Upper lobe of right lung (tissue), 1 donor: ENCODE measurements at regions not wholly inside any gene's neighbourhood (a gene's known extent, or its start where the extent isn't known, plus 50 kb on each side); places are given as distances from the start of the nearest gene placed in this dataset.

Experiments
- ATAC-seq: fragments of 200-7000 bp; cut with Tn5 transposase; one replicate; pipeline ENCODE4 v1.9.1; 2020; ENCODE audit warnings: mild to moderate bottlenecking, moderate library complexity
- DNase-seq: peaks from one replicate; pipeline ENCODE4 v3.0.0-alpha.2; 2020
- H3K27ac ChIP-seq: fragments of 200-600 bp; one replicate; pipeline ENCODE4 v1.8.0; 2022
- H3K27me3 ChIP-seq: fragments of 200-600 bp; one replicate; pipeline ENCODE4 v1.8.0; 2022; ENCODE audit warnings: mild to moderate bottlenecking
- H3K36me3 ChIP-seq: fragments of 200-600 bp; one replicate; pipeline ENCODE4 v1.8.0; 2022
- H3K4me1 ChIP-seq: fragments of 200-600 bp; one replicate; pipeline ENCODE4 v1.8.0; 2022
- H3K4me3 ChIP-seq: fragments of 200-600 bp; one replicate; pipeline ENCODE4 v1.8.0; 2022; ENCODE audit warnings: mild to moderate bottlenecking
- H3K9me3 ChIP-seq: fragments of 200-600 bp; one replicate; pipeline ENCODE4 v1.8.0; 2022
- CTCF ChIP-seq: fragments of 200-600 bp; IDR thresholded peaks from one replicate; pipeline ENCODE4 v1.8.0; 2022; ENCODE audit warnings: antibody characterized with exemption
- intact Hi-C: fragments of 100-400 bp; cut with DNase I; formaldehyde crosslinking; loops from one replicate; pipeline ENCODE4 v1.11.0; 2022
- donor health status: DM: no; HTN: yes; CAD: no; lungs with severe emphysema.

- peaks cover 11% of the 10 kb centered on the region for H3K9me3 ChIP-seq
- DNase-seq = no peak
- no peaks in the 10 kb centered on the region for H3K4me1 ChIP-seq
- intact Hi-C loops = no loop called here
- H3K27ac ChIP-seq = no peak overlapping the region
- TF ChIP-seq CTCF = no peak
- H3K27me3 ChIP-seq = no peaks in the 10 kb centered on the region
- no peaks in the 10 kb centered on the region for H3K36me3 ChIP-seq
- no peak for ATAC-seq
- H3K4me3 ChIP-seq = no peak overlapping the region
These were observed 409.8 kb upstream of the CELF4 start for GRCh38 chr18:37975446-37975845.

DNA sequence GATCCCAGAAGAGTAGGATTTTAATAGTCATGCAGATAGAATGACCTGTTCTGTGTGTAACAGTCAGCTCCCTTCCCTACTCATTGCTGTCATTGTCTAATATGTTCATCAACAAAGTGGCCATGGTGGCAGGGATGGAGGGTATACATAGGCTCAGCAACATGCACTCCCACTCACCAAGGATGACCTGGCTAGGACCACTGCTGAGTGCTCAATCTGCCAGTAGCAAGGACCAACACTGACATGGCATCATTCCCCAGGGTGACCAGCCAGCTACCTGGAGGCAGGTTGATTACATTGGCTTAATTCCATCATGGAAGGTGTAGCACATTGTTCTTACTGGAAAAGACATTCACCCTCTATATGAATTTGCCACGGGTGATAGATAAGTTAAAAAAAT lies 401.7 kb upstream of the CELF4 start:
- intact Hi-C loops = no loop called here
- no peak for TF ChIP-seq CTCF

GRCh38 chr18:37965572-37965970 lies 400.0 kb upstream of the CELF4 start:
- no peaks in the 10 kb centered on the region for H3K9me3 ChIP-seq
- H3K27me3 ChIP-seq = no peaks in the 10 kb centered on the region
- DNase-seq = no peak
- no peaks in the 10 kb centered on the region for H3K4me1 ChIP-seq
- H3K36me3 ChIP-seq = no peaks in the 10 kb centered on the region
- no peak for ATAC-seq
- intact Hi-C loops = no loop called here
- H3K27ac ChIP-seq = no peak overlapping the region
- H3K4me3 ChIP-seq = no peak overlapping the region
- TF ChIP-seq CTCF = no peak

More for the DNA sequence above, 401.7 kb upstream of the CELF4 start:
- DNase-seq (no peak), ATAC-seq (no peak)
- no peaks in the 10 kb centered on the region for H3K36me3 ChIP-seq
- no peaks in the 10 kb centered on the region for H3K27me3 ChIP-seq
- H3K27ac ChIP-seq = no peak overlapping the region
- H3K4me3 ChIP-seq = no peak overlapping the region
- H3K9me3 ChIP-seq = no peaks in the 10 kb centered on the region
- H3K4me1 ChIP-seq = no peaks in the 10 kb centered on the region

- no peak for ATAC-seq
- intact Hi-C loops = no loop called here
- no peaks in the 10 kb centered on the region for H3K36me3 ChIP-seq
These were observed 399.4 kb upstream of the CELF4 start for GRCh38 chr18:37964885-37965571.

GRCh38 chr18:37963837-37964236 lies 398.2 kb upstream of the CELF4 start:
- TF ChIP-seq CTCF = no peak
- Histone ChIP-seq H3K4me3 (no peak overlapping the region), H3K9me3 (no peaks in the 10 kb centered on the region), H3K27me3 (no peaks in the 10 kb centered on the region), H3K4me1 (no peaks in the 10 kb centered on the region), H3K27ac (no peak overlapping the region), H3K36me3 (no peaks in the 10 kb centered on the region)
- ATAC-seq = no peak
- intact Hi-C loops = no loop called here
- DNase-seq = no peak

More at GRCh38 chr18:37964885-37965571, 399.4 kb upstream of the CELF4 start:
- Histone ChIP-seq H3K4me1 (no peaks in the 10 kb centered on the region), H3K4me3 (no peak overlapping the region), H3K27me3 (no peaks in the 10 kb centered on the region), H3K27ac (no peak overlapping the region), H3K9me3 (no peaks in the 10 kb centered on the region)
- no peak for TF ChIP-seq CTCF
- DNase-seq = no peak
